A673 (cell line): ENCODE measurements at regions not wholly inside any gene's neighbourhood (a gene's known extent, or its start where the extent isn't known, plus 50 kb on each side); places are given as distances from the start of the nearest gene placed in this dataset.
A peak's percentile ranks its signal among the peaks of the same experiment; 100 is the strongest.

Experiments used
- BruUV-seq: library from RNA; stranded (reverse); fragments of 400-500 nt; replicated peaks from 2 replicates; lab custom pipeline; 2021; lab: Mats Ljungman, UMichigan
- CTCF ChIA-PET: fragments of 300-600 bp; sonication (Branson Sonifier 250); formaldehyde crosslinking; loops from one replicate; lab custom pipeline; 2022; ENCODE audit warnings: antibody characterized with exemption; lab: Charles Lee
- POLR2A ChIA-PET: fragments of 300-600 bp; sonication (Branson Sonifier 250); formaldehyde crosslinking; loops from one replicate; lab custom pipeline; 2022; ENCODE audit warnings: antibody characterized with exemption; ENCODE audit not compliant: low non-redundant PET; lab: Charles Lee
- DNase-seq: peaks from one replicate; pipeline ENCODE4 v3.0.0-alpha.2; 2015; ENCODE audit warnings: low spot score
- H3K27ac ChIP-seq: fragments of 200-600 bp; sonication (generic); 2 replicates; pipeline ENCODE4 v1.5.1; 2016; ENCODE audit warnings: mixed run types, low read depth, mild to moderate bottlenecking, mixed read lengths, antibody characterized with exemption, low read length; ENCODE audit not compliant: poor library complexity, severe bottlenecking
- H3K27me3 ChIP-seq: fragments of 200-600 bp; sonication (generic); replicated peaks from 2 replicates; pipeline ENCODE4 v1.6.1; 2017; ENCODE audit warnings: mixed run types, low read depth, mild to moderate bottlenecking, mixed read lengths, antibody characterized with exemption, low read length; ENCODE audit not compliant: insufficient read depth, poor library complexity
- H3K36me3 ChIP-seq: fragments of 200-600 bp; sonication (generic); 2 replicates; pipeline ENCODE4 v1.6.1; 2016; ENCODE audit warnings: mixed run types, mild to moderate bottlenecking, mixed read lengths, antibody characterized with exemption, low read length; ENCODE audit not compliant: insufficient read depth, poor library complexity, severe bottlenecking
- H3K4me1 ChIP-seq: fragments of 200-600 bp; sonication (generic); 2 replicates; pipeline ENCODE4 v1.6.1; 2017; ENCODE audit warnings: mixed run types, mild to moderate bottlenecking, mixed read lengths, antibody characterized with exemption, low read length; ENCODE audit not compliant: insufficient read depth, poor library complexity, severe bottlenecking
- H3K4me3 ChIP-seq: fragments of 200-600 bp; sonication (generic); 2 replicates; pipeline ENCODE4 v1.5.1; 2016; ENCODE audit warnings: low read depth, mixed run types, mild to moderate bottlenecking, mixed read lengths, low read length; ENCODE audit not compliant: poor library complexity, severe bottlenecking
- H3K9me3 ChIP-seq: fragments of 200-600 bp; sonication (generic); 2 replicates; pipeline ENCODE4 v1.6.1; 2016; ENCODE audit warnings: mixed run types, low read depth, mild to moderate bottlenecking, mixed read lengths, antibody characterized with exemption, low read length; ENCODE audit not compliant: poor library complexity, severe bottlenecking
- EZH2 ChIP-seq: fragments of 200-600 bp; sonication (generic); IDR thresholded peaks from 2 replicates; pipeline ENCODE4 v1.6.1; 2017; ENCODE audit warnings: borderline replicate concordance, low read depth, mild to moderate bottlenecking, mixed read lengths, antibody characterized with exemption, low read length; ENCODE audit not compliant: poor library complexity, severe bottlenecking
- intact Hi-C: fragments of 100-400 bp; cut with micrococcal nuclease; formaldehyde crosslinking; loops from one replicate; pipeline ENCODE4 v1.10.0; 2022; ENCODE audit not compliant: unreplicated experiment
- TF ChIP-seq, protein P1 (sequence below): fragments of 300-800, 200-600 bp; sonication (generic); conservative IDR thresholded peaks from 2 replicates; pipeline ENCODE4 v1.5.1; 2017; ENCODE audit warnings: low read depth, mild to moderate bottlenecking, antibody characterized with exemption, low read length, moderate library complexity, mixed read lengths

- intact Hi-C loops = no loop called here
- CTCF ChIA-PET = no interaction called here
- no TSS peak for BruUV-seq
- Histone ChIP-seq H3K36me3 (no peaks in the 10 kb centered on the region), H3K9me3 (no peaks in the 10 kb centered on the region), H3K4me3 (no peak overlapping the region), H3K27me3 (peaks cover 45% of the 10 kb centered on the region), H3K27ac (no peak overlapping the region), H3K4me1 (peaks cover 6% of the 10 kb centered on the region)
- TF ChIP-seq EZH2 = no peak
- TF ChIP-seq, protein P1, sequence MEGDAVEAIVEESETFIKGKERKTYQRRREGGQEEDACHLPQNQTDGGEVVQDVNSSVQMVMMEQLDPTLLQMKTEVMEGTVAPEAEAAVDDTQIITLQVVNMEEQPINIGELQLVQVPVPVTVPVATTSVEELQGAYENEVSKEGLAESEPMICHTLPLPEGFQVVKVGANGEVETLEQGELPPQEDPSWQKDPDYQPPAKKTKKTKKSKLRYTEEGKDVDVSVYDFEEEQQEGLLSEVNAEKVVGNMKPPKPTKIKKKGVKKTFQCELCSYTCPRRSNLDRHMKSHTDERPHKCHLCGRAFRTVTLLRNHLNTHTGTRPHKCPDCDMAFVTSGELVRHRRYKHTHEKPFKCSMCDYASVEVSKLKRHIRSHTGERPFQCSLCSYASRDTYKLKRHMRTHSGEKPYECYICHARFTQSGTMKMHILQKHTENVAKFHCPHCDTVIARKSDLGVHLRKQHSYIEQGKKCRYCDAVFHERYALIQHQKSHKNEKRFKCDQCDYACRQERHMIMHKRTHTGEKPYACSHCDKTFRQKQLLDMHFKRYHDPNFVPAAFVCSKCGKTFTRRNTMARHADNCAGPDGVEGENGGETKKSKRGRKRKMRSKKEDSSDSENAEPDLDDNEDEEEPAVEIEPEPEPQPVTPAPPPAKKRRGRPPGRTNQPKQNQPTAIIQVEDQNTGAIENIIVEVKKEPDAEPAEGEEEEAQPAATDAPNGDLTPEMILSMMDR = no peak
- POLR2A ChIA-PET = no interaction called here
- no peak for DNase-seq
Measured at GRCh38 chr20:62548471-62548870, 72.7 kb upstream of the GATA5 start.

DNA sequence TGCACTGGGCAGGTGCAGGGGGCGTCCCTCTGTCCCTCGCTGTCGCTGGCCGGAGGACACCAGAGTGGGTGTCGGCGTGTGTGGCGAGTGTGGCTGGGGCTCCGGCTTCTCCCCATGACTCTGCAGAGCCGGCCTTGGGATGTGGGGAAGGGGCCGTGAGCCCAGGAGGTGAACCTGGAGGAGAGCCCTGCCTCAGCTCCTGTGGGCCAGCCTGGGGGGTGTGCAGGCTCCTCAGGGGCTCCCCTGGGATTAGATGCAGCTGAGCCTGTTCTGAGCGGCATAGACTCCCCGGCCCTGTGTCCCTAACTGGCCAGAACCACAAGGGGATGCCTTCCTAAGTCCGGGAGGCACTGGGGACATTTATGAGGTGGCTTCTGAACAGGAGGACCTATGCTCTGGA, 73.2 kb upstream of the GATA5 start:
- no TSS peak for BruUV-seq
- Histone ChIP-seq H3K9me3 (no peaks in the 10 kb centered on the region), H3K27me3 (peaks cover 51% of the 10 kb centered on the region), H3K4me3 (no peak overlapping the region), H3K36me3 (no peaks in the 10 kb centered on the region), H3K4me1 (peaks cover 6% of the 10 kb centered on the region), H3K27ac (no peak overlapping the region)
- TF ChIP-seq EZH2 = no peak
- TF ChIP-seq, protein P1 = no peak
- DNase-seq = no peak
- intact Hi-C loops = no loop called here
- ChIA-PET CTCF (no interaction called here), POLR2A (no interaction called here)

GRCh38 chr20:62549499-62550086, 73.8 kb upstream of the GATA5 start:
- H3K36me3 ChIP-seq = no peaks in the 10 kb centered on the region
- no peak overlapping the region for H3K4me3 ChIP-seq
- ChIA-PET POLR2A (no interaction called here), CTCF (no interaction called here)
- peaks cover 57% of the 10 kb centered on the region for H3K27me3 ChIP-seq
- no peak for DNase-seq
- H3K9me3 ChIP-seq = no peaks in the 10 kb centered on the region
- no peak for TF ChIP-seq EZH2
- TF ChIP-seq, protein P1 = peak; percentile 42
- H3K27ac ChIP-seq = no peak overlapping the region
- BruUV-seq = no TSS peak
- peaks cover 6% of the 10 kb centered on the region for H3K4me1 ChIP-seq
- intact Hi-C loops = no loop called here
